LoVo (cell line): ENCODE measurements at regions not wholly inside any gene's neighbourhood (a gene's known extent, or its start where the extent isn't known, plus 50 kb on each side); places are given as distances from the start of the nearest gene placed in this dataset.

Experiments used
- DNase-seq: peaks from one replicate; pipeline ENCODE4 v3.0.0-alpha.2; 2016; ENCODE audit warnings: low spot score

DNA sequence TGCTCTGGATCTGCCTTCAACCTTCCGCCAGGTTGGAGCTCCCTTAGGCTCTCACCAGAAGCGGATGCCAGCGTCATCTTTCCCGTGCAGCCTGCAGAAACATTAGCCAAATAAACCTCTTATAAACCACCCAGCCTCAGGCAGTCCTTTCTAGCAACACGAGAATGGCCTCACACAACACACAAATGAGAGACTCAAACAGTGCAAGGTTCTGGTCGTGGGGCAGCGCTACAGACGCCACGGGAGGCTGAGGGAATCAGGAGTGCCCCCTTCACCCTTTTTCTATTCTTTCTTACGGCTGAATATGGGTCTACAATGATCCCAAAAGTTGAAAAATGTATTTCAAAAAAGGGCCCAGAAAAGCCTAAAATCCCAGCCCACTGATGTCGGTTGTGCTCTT, 96.4 kb downstream of the FOXL3 start:
- DNase-seq: no peak

DNA sequence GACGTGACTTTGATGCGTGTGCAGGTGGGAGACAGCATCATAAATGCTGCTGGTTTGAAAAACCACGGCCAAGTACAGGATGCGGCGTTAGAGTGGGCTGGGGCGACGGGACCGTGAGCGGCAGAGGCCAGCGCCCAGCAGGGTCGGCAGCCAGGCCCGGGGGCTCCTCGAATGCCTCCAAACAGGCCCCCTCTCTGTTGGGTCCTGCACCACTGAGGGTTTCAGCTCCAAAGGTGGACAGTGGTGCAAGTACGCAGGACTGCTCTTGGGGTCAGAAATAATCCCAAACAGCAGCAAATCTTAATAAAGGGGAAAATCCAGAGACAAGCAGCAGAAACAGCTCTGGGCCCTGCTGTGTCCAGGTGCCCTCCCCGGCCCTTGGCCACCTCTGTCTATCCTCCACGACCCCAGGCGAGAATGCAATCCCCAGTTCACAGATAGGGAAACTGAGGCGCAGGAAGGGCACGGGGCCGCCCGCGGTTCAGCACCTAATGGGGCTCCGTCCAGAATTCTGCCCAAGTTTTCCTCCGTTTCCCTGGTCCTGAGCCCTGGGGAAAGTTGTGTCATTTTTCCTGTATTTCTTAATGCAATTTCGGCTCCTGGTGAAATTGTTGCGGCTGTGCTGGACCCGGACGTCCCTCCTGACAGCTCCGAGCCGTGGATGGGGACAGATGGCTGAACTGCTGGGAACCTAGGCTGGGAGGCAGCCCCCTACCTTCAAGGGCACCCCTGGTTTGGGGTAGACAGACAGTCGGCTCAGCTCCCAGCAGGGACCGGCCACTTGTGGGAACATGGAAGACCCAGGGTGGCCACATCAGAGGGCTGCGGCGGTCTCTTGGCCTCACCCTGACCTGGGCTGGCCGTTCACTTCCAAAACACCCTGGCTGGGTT, 97.4 kb downstream of the FOXL3 start:
- no peak for DNase-seq

DNA sequence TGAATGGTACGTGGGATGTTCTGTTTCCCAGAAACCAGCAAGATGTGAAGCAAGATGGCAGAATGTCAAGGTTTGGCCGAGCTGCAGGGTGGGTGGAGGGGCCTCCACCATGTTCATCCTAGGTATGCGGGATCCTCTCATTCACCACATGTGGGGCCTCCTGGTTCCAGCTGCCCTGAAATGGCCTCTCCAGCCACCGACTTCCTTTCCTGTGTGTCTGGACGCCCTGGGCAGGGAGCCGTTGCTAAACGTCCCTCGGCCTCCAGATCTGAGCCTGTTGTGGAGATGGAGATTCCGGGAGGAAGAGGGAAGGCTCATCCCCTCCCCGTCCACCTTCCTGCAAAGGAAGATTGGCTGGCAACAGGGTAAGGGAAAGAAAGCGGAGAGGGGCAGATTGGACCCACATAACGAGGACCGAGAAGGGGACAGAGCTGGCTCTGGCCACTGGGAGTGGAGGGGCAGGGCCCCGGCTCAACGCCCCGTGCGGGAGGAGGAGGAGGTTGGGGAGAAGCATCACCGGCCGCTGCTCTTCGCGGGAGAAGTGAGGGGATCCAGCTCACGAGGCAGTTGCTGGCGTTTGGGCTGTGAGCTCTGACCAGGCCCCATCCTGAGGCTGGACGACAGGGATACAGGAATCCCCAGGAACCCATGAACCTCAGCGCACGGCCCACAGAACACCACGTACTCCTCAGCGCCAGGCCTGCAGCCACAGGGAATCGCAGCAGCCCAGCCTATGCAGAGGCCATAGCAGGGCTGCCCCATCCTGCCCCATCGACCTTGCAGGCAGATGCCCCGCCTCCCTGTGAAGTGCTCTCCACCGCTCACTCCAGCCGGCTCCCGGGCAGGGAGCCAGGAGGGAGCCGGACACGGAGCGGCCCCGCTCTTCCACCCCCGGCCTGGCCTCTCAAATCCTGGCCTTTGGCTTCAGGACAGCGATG, 98.3 kb downstream of the FOXL3 start:
- no peak for DNase-seq

DNA sequence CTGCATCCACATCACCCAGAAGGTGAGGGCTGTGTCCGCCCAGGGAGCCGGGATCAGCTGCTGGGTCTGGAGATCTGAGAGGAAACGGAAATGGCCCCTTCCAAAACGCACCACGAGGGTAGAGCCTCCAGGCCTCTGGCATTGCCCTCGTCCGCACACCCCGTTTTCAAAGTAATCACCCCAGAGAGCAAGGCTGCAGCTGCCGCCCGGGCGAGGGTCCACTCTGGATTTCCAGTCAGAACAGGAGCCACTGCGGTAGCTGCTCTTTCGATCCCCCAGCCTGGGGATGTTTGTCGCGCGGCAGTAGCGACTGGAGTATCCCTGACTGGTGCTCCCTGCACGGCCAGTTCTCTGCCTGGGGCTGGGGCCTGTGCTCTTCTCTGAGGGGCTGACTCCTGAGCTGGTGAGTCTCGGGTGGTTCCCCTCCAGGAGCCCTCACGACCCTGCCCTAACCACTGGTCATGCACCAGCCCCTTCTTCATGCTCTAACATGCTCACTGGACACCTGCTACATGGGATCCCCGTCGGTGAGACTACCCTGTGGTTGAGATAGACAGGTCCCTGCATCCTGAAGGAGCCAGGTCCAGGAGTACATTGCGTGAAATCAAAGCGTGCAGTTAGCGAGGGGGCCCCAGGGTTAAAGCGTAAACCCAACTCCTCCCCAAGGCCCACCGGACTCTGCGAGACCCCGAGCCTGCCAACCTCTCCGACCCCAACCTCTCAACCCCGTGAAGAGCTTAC, 99.2 kb downstream of the FOXL3 start:
- DNase-seq: no peak

DNA sequence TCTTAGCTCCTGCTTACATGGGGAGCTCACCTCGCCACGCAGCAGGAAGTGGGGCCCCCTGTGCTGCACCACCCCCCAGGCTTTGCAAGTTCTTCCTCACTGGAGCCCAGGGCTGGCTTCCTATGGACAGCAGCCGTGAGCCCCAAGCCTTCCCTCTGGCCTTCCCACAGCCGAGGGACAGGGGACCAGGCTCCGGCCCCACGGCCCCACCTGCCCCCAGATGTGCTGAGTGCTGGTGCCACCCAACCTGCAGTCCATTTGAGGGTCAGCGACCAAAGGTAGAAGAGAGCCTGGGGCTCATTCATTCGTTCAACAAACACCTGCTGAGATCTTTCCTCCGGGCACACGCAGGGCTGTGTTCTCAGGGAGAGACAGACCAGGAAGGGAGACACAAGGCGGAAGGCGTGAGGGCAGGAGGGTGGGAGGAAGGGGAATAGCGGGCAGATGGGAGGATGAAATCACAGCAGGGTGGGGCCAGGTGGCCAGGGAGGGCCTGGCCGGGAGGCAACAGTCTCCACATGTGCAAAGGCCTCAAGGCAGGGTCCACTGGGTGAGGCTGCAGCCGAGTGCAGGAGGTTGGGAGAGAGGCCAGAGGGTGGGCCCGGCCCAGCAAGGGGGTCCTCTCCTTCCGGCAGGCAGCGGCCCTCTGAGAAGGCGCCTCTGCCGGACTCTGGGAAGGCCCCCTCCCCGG, 100.1 kb downstream of the FOXL3 start:
- no peak for DNase-seq

DNA sequence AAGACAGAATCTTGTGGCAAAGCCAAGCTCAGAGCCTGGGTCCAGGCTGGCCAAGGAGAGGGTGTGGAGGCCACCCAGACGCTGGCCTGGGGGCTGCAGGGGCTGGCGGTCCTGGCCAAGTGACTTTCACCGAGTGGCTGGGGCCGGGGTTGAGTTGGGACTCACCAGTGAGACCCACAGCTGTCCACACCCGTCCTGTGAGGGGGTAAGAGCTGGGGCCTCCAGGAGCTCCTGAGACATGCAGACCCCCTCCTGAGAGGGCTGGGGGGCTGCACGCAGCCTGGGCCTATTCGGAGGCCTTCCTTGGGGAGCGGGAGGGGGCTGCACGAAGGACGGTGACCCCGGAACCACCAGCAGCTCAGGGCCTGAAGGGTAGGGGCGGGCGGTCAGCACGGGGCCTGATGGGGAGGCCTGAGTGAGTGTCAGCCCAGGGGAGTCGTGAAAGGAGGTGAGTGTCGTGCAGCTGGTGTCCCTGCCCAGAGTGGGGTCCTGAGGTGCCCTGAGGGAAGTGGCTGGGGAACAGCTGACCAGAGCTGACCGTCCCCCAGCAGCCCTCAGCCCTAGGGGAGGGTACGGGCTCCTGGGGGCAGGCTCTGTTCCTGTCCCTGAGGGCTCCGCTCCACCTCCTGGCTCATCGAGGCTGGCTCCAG, 100.9 kb downstream of the FOXL3 start:
- DNase-seq: no peak

DNA sequence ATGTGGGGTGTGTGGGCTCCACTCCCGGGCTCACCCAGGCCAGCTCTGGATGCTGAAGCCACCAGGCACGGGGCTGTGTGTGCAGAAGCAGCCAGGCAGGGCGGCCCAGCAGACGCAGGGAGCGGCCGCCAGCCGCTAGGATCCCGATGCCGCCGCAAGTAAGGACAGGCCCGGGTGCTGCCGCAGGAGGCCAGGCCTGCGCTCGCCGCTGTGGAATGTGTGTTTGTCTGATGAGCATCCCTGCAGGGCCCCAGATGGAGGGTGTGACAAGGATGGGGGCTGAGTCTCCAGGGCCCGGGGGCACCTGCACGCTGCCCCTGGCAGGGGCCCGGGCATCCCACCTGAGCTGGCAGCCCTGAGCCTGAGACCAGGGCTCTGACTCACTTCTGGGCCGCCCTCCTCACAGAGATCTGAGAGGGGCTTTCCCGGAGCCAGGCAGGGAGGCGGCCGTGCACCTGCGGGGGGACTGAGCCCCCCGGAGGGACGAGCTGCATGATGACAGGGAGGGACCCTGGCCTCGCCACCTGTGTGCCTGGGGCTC, 101.5 kb downstream of the FOXL3 start:
- no peak for DNase-seq

DNA sequence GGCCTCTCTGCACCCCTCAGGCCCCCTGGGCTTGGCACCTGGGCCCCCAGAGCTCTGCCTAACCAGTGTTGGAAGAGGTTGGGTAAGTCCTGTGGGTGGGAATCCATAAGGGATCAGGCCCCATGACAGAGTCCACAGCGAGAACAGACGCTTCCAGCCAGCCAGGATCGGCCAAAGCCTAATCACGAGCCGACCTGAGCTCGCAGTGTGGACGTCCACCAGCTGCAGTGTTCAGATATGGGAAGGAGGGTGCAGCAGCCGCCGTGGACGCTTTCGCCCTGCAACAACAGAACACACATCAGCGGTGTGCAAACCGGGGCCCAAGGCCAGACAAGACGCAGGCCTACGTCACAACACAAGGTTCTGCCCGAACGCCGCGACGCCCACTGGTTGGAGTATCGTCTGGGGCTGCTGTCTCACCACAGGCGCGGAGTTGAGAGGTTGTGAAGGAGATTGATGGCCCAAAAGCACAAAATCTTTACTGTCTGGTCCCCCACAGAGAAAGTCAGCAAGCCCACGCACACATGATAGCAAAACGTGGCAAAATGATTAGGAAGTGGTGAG, 102.1 kb downstream of the FOXL3 start:
- no peak for DNase-seq

DNA sequence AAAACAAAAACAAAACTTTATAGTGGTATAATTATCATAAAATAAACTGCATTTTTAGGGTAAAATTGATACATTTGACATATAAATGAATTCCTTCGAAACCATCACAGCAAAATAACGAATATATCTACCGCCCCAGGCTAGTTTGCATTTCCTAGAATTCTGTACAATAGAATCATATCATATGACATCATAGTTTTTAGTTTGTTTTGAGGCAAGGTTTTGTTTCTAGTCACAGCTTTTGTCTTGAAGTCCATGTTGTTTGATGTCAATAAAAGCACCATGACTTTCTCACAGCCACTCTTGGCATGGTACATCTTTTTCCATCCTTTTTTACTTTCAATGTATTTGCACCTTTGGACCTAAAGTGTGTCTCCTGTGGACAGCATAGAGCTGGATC, 102.9 kb downstream of the FOXL3 start:
- DNase-seq: no peak

DNA sequence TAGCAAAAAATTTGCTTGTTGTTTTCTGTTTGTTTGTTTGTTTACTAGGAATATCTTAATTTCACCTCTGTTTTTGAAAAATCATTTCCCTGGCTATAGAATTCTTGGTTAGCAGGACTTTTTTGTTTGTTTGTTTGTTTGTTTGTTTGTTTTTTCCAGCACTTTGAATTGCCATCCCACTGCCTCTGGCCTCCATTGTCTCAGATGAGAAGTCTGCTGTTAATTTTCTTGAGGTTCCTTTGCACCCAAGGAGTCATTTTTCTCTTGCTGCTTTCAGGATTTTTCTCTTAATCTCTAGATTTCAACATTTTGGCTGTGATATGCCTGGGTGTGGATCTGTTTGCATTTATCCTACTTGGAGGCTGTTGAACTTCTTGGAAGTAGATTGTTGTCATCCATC, 105.7 kb downstream of the FOXL3 start:
- no peak for DNase-seq

DNA sequence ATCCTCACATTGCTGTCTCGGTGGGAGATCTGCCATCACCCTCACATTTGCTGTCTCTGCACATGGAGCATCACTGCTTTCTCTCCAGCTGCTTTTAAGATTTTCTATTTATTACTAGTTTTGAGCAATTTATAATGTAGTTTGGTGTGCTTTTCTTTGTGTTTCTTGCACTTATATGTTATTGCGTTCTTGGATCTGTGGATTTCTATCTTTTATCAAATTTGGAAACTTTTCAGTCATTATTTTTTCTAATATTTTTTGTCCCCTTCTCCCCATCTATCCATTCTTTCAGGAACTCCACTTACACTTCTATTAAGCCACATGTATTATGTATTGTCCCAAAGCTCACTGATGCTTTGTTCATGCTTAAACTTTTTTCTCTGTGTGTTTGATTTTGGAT, 108.9 kb downstream of the FOXL3 start:
- DNase-seq: no peak

DNA sequence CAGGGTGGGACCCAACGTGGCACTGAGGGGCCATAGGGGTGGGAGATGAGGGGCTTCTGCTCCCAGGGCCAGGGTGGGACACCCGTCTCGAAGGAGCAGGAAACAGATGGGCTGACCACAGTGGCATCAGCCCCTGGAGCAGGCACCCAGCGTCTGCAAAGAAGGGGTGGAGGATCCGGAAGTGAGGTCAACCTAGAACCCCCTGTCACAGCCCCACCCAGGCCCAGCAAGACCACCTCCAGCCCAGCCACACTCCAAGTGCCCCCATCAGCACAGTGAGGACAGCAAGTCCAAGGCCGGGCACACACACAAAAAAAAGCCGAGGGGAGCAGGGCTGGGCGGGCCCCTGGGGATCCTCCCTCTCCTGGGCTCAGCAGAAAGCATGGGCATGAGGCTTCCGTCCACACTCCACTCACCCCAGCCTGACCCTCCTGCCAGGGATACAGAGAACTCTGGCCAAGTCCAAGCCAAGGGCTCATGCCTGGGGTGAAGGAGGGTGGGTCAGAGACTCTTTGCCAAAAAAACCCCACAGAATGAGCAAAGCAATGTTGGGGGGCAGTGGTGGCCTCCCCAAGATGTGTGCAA, 111.0 kb downstream of the FOXL3 start:
- DNase-seq: no peak

DNA sequence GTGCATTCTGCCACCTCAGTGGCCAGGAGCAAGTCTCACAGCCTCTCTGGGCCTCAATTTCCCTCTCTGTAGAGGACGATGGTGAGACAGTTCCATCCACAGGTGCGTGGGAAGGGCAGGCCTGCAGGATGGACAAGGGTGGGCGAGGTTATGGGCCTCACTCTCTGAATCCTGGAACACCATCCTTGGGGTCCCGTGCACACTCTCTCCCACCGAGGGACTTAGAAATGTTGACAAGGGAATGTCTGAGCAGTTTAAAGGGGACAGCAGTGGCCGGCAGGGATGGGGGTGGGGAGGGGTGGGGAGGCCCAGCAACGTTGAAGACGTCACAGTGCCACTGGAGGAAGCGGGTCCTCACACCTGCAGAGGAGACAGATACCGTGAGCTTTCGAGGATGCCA, 111.5 kb downstream of the FOXL3 start:
- DNase-seq: no peak

DNA sequence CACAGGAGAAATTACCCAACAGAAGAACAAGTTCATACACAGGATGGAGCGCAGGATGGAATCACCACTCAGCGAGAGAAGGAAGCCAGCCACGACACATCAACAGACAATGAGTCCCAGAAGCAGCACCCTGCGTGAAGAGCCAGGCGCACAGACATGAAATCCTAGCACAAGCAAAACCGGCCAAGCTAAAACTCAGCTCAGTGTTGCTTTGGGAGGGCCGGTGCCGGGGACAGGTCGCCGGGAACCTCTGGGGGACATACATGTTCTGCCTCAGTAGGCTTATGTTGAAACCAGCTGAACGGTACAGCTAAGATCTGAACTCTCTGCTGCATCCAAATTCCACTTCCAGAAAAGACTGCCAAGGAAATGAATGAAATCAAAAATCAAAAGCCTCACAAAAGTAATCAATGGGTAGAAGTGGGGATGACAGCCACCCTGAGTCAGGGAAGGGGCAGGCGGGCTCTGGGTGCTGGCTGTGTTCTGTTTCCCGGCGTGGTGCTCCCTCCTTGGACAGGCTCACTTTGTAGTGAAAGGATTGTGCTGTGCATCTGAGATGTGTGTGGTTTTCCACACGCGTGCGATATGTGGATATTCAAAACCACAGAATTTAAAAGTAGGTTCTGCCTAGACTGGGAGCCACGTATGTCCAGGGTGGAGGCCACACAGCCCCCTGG, 114.7 kb downstream of the PDGFA start:
- DNase-seq: no peak

DNA sequence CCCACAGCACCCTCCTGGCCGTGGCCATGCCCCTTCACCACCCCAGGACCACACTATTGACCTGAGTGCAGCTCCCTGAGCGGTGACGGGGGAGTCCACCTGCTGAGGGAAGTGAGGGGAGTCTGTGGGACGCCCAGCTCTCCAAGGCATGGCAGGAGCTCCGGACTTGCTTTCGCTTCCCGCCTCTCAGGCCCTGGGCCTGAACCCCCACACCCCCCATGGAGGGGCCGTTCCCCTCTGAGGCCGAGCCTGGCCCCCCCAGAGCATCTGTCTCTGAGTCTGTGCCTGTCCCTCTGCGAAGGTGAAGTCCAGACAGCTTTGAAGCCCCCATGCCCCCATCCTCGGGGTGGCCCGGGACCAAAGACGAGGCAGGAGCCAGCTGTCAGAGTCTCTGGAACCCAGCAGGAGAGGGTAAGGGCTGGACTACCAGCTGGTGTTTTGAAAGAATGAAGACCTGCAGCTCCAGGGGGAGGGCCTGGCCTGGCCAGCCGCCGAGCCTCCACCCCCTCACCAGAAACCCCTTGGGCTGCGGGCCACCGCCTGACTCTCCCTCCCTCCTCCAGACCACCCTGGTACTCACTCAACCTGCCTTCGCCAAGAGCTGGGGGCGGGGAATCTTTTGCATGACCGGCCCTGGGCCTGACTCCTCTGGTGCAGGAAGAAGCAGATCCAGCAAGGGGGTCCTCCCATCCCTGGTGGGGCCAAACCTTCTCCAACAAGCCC, 114.0 kb downstream of the PDGFA start:
- DNase-seq: no peak

DNA sequence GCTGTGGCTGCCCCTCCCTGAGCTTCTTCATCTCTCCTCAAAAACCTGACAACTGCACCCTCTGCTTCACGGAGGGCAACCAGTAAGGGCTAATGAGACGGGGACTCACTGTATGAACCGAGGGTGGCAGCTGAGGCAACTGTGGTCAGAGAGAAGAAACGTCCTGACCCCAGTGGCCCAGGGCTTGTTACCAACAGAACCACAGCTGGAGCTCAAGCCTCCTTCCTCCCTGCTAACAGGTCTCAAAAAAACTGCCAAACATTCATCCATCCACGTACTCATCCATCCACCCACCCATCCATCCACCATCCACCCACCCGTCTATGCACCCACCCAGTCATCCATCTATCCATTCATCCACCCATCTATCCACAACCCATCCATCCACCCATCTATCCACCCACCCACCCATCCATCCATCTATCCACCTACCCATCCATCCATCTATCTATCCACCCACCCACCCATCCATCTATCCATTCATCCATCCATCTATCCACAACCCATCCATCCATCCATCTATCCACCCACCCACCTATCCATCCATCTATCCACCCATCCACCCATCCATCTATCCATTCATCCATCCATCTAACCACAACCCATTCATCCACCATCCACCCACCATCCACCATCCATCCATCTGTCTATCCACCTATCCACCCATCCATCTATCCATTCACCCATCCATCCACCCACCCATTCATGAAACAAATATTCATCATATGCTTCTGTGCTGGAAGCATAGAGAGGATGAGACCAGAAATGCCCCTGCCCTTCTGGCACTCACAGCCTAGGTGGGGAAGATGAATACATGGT, 111.7 kb downstream of the PDGFA start:
- DNase-seq: no peak

DNA sequence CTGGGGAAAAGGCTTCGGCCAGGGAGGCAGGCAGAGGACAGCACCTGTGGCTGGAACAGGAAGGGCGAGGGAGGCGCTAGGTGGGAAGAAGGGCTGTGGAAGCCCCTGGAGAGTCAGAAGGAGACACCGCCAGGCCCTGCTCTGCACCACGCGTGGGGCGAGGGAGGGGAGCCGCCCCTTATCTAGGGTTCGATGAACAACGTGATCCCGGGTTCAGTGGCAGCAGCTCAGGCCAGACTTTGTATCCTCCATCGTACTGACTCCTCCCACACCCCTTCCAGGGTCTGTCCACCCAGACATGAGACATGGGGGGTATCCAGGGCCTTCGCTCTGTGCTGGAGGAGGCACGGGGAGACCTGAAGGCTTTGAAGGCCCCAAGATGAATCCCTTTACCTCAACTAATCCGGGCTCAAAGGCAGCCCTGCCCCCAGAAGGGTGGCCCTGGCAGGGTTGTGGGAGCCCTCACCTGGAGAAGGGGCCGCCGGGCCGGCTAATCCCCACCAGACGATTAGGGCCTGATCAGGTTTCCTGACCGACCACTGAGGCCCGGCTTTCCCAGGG, 110.8 kb downstream of the PDGFA start:
- DNase-seq: no peak
